ENCODE measurements at regions not wholly inside any gene's neighbourhood (a gene's known extent, or its start where the extent isn't known, plus 50 kb on each side); places are given as distances from the start of the nearest gene placed in this dataset.

- H3K27me3 ChIP-seq (ENCODE audit: control insufficient read depth in 3 of 3, insufficient read depth in 3 of 3, low read length in 3 of 3) = no peaks in the 10 kb centered on the region
- 80 to 93% (median 87%) methylated on average over 8 of the region's 8 CpGs for WGBS, 3 donors
- no peaks in the 10 kb centered on the region for H3K36me3 ChIP-seq (ENCODE audit: control insufficient read depth in 3 of 3, insufficient read depth in 2 of 3, low read depth in 1 of 3, low read length in 3 of 3)
- FAIRE-seq (no peak), DNase-seq (no peak)
- H3K4me3 ChIP-seq (ENCODE audit: low read depth in 1 of 3, low read length in 3 of 3) = no peak overlapping the region
- no peaks in the 10 kb centered on the region for H3K9me3 ChIP-seq (ENCODE audit: control insufficient read depth in 2 of 2, insufficient read depth in 1 of 2, low read depth in 1 of 2, low read length in 1 of 2)
- peaks cover 0 to 19% (median 0%) of the 10 kb centered on the region in 3 donors for H3K4me1 ChIP-seq (ENCODE audit: control insufficient read depth in 3 of 3, insufficient read depth in 2 of 3, low read depth in 1 of 3, low read length in 2 of 3)
- peak overlapping the region in 1 of 3 donors; percentile 30 for H3K27ac ChIP-seq (ENCODE audit: low read depth in 1 of 3, low read length in 2 of 3)
Observed at GRCh38 chr10:78471326-78471722, 437.7 kb downstream of the RPS24 start.

DNA sequence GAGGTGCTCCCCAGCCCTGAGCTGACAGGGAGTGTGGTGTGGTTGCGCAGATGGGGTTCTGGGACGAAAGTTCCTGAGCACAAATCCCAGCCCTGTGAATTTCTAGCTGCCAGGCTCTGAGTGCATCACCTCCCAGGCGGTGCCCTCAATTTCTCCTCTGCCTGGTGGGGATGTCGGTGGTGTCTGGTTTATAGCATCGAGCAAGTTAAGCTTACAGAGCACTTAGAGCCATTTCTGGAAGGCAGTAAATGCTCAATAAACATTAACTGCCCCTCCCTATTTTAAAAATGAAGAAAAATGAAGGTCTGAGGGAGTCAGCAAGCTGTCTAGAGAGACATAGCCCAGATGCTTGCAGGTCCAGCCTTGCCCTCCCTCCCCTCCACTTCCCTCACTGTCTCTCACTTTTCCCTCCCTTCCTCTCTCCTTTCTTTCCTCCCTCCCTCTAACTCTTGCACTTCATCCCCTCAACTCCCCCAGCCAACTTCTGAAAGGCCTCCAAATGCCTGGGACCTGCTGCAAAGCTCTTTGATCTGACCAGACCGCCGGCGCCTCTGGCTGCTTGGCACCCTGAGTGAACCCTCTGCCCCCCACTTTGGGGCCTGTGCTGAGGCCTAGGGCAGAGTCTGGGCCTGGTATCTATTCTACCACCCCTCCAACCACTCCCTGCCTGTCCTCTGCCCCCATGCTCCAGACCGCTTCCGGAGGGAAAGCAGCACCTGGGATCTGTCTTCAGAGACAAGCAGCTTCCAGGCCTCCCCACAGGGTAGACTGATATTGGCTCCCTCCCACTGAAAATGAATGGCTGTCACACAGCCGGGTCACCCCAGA, 438.3 kb downstream of the RPS24 start:
- 34 to 61% (median 56%) methylated on average over 11 of the region's 11 CpGs for WGBS, 3 donors
- Histone ChIP-seq H3K27ac (ENCODE audit: low read depth in 1 of 3, low read length in 2 of 3) (peak overlapping the region in 1 of 3 donors; percentile 76), H3K9me3 (ENCODE audit: control insufficient read depth in 2 of 2, insufficient read depth in 1 of 2, low read depth in 1 of 2, low read length in 1 of 2) (no peaks in the 10 kb centered on the region), H3K27me3 (ENCODE audit: control insufficient read depth in 3 of 3, insufficient read depth in 3 of 3, low read length in 3 of 3) (no peaks in the 10 kb centered on the region), H3K4me1 (ENCODE audit: control insufficient read depth in 3 of 3, insufficient read depth in 2 of 3, low read depth in 1 of 3, low read length in 2 of 3) (peaks cover 0 to 19% (median 0%) of the 10 kb centered on the region in 3 donors), H3K4me3 (ENCODE audit: low read depth in 1 of 3, low read length in 3 of 3) (no peak overlapping the region), H3K36me3 (ENCODE audit: control insufficient read depth in 3 of 3, insufficient read depth in 2 of 3, low read depth in 1 of 3, low read length in 3 of 3) (no peaks in the 10 kb centered on the region)
- FAIRE-seq (no peak), DNase-seq (peak; percentile 4 to 83)

- no peak for DNase-seq
- Histone ChIP-seq H3K9me3 (ENCODE audit: control insufficient read depth in 2 of 2, insufficient read depth in 1 of 2, low read depth in 1 of 2, low read length in 1 of 2) (no peaks in the 10 kb centered on the region), H3K27ac (ENCODE audit: low read depth in 1 of 3, low read length in 2 of 3) (peak overlapping the region in 1 of 3 donors; percentile 76), H3K4me1 (ENCODE audit: control insufficient read depth in 3 of 3, insufficient read depth in 2 of 3, low read depth in 1 of 3, low read length in 2 of 3) (peaks cover 0 to 19% (median 0%) of the 10 kb centered on the region in 3 donors), H3K4me3 (ENCODE audit: low read depth in 1 of 3, low read length in 3 of 3) (no peak overlapping the region), H3K27me3 (ENCODE audit: control insufficient read depth in 3 of 3, insufficient read depth in 3 of 3, low read length in 3 of 3) (no peaks in the 10 kb centered on the region), H3K36me3 (ENCODE audit: control insufficient read depth in 3 of 3, insufficient read depth in 2 of 3, low read depth in 1 of 3, low read length in 3 of 3) (no peaks in the 10 kb centered on the region)
- FAIRE-seq = no peak
- WGBS, 3 donors = 61 to 68% (median 63%) methylated on average over 7 of the region's 7 CpGs
Observed at GRCh38 chr10:78472551-78472890, 438.9 kb downstream of the RPS24 start.

- Histone ChIP-seq H3K4me1 (ENCODE audit: control insufficient read depth in 3 of 3, insufficient read depth in 2 of 3, low read depth in 1 of 3, low read length in 2 of 3) (peaks cover 0 to 19% (median 0%) of the 10 kb centered on the region in 3 donors), H3K9me3 (ENCODE audit: control insufficient read depth in 2 of 2, insufficient read depth in 1 of 2, low read depth in 1 of 2, low read length in 1 of 2) (no peaks in the 10 kb centered on the region), H3K27ac (ENCODE audit: low read depth in 1 of 3, low read length in 2 of 3) (no peak overlapping the region), H3K27me3 (ENCODE audit: control insufficient read depth in 3 of 3, insufficient read depth in 3 of 3, low read length in 3 of 3) (no peaks in the 10 kb centered on the region), H3K36me3 (ENCODE audit: control insufficient read depth in 3 of 3, insufficient read depth in 2 of 3, low read depth in 1 of 3, low read length in 3 of 3) (no peaks in the 10 kb centered on the region), H3K4me3 (ENCODE audit: low read depth in 1 of 3, low read length in 3 of 3) (no peak overlapping the region)
- FAIRE-seq (no peak), DNase-seq (no peak)
- WGBS, 3 donors = 67 to 82% (median 78%) methylated on average over 7 of the region's 7 CpGs
Observed at GRCh38 chr10:78473006-78473405, 439.3 kb downstream of the RPS24 start.

- no peak overlapping the region for H3K4me3 ChIP-seq (ENCODE audit: low read depth in 1 of 3, low read length in 3 of 3)
- H3K27me3 ChIP-seq (ENCODE audit: control insufficient read depth in 3 of 3, insufficient read depth in 3 of 3, low read length in 3 of 3) = no peaks in the 10 kb centered on the region
- DNase-seq (no peak), FAIRE-seq (no peak)
- H3K4me1 ChIP-seq (ENCODE audit: control insufficient read depth in 3 of 3, insufficient read depth in 2 of 3, low read depth in 1 of 3, low read length in 2 of 3) = peaks cover 0 to 19% (median 0%) of the 10 kb centered on the region in 3 donors
- H3K9me3 ChIP-seq (ENCODE audit: control insufficient read depth in 2 of 2, insufficient read depth in 1 of 2, low read depth in 1 of 2, low read length in 1 of 2) = no peaks in the 10 kb centered on the region
- H3K36me3 ChIP-seq (ENCODE audit: control insufficient read depth in 3 of 3, insufficient read depth in 2 of 3, low read depth in 1 of 3, low read length in 3 of 3) = no peaks in the 10 kb centered on the region
- WGBS, 3 donors = 89 to 93% (median 92%) methylated on average over 3 of the region's 3 CpGs
- no peak overlapping the region for H3K27ac ChIP-seq (ENCODE audit: low read depth in 1 of 3, low read length in 2 of 3)
Observed at GRCh38 chr10:78474743-78475142, 441.1 kb downstream of the RPS24 start.

- no peak overlapping the region for H3K27ac ChIP-seq (ENCODE audit: low read depth in 1 of 3, low read length in 2 of 3)
- FAIRE-seq (no peak), DNase-seq (no peak)
- no peak overlapping the region for H3K4me3 ChIP-seq (ENCODE audit: low read depth in 1 of 3, low read length in 3 of 3)
- peaks cover 0 to 19% (median 0%) of the 10 kb centered on the region in 3 donors for H3K4me1 ChIP-seq (ENCODE audit: control insufficient read depth in 3 of 3, insufficient read depth in 2 of 3, low read depth in 1 of 3, low read length in 2 of 3)
- H3K9me3 ChIP-seq (ENCODE audit: control insufficient read depth in 2 of 2, insufficient read depth in 1 of 2, low read depth in 1 of 2, low read length in 1 of 2) = no peaks in the 10 kb centered on the region
- WGBS, 3 donors = 71 to 86% (median 71%) methylated on average over 7 of the region's 7 CpGs
- H3K27me3 ChIP-seq (ENCODE audit: control insufficient read depth in 3 of 3, insufficient read depth in 3 of 3, low read length in 3 of 3) = no peaks in the 10 kb centered on the region
- no peaks in the 10 kb centered on the region for H3K36me3 ChIP-seq (ENCODE audit: control insufficient read depth in 3 of 3, insufficient read depth in 2 of 3, low read depth in 1 of 3, low read length in 3 of 3)
Observed at GRCh38 chr10:78475437-78475836, 441.8 kb downstream of the RPS24 start.

DNA sequence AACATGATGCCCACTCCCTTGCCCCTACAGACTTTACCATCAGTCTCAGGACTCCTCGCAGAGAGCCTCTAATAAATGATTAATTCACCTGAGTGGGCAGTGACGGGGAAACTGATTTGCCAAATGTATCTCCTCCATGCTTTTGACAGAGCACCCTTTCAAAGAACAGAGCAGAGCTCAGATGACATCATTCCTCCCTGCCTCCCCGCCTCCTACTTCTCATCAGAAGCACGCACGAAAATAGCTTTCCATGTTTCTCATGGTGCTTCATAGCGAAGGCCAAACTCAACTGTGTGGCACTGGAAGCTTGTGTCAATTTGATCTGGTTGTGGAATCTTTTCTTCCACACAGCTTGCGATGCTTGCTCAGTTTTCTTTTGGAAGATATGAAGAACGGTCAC, 442.5 kb downstream of the RPS24 start:
- no peak overlapping the region for H3K27ac ChIP-seq (ENCODE audit: low read depth in 1 of 3, low read length in 2 of 3)
- FAIRE-seq (no peak), DNase-seq (no peak)
- H3K36me3 ChIP-seq (ENCODE audit: control insufficient read depth in 3 of 3, insufficient read depth in 2 of 3, low read depth in 1 of 3, low read length in 3 of 3) = no peaks in the 10 kb centered on the region
- peaks cover 0 to 16% (median 0%) of the 10 kb centered on the region in 3 donors for H3K4me1 ChIP-seq (ENCODE audit: control insufficient read depth in 3 of 3, insufficient read depth in 2 of 3, low read depth in 1 of 3, low read length in 2 of 3)
- 88 to 93% (median 92%) methylated on average over 8 of the region's 8 CpGs for WGBS, 3 donors
- H3K4me3 ChIP-seq (ENCODE audit: low read depth in 1 of 3, low read length in 3 of 3) = no peak overlapping the region
- no peaks in the 10 kb centered on the region for H3K27me3 ChIP-seq (ENCODE audit: control insufficient read depth in 3 of 3, insufficient read depth in 3 of 3, low read length in 3 of 3)
- H3K9me3 ChIP-seq (ENCODE audit: control insufficient read depth in 2 of 2, insufficient read depth in 1 of 2, low read depth in 1 of 2, low read length in 1 of 2) = no peaks in the 10 kb centered on the region

DNA sequence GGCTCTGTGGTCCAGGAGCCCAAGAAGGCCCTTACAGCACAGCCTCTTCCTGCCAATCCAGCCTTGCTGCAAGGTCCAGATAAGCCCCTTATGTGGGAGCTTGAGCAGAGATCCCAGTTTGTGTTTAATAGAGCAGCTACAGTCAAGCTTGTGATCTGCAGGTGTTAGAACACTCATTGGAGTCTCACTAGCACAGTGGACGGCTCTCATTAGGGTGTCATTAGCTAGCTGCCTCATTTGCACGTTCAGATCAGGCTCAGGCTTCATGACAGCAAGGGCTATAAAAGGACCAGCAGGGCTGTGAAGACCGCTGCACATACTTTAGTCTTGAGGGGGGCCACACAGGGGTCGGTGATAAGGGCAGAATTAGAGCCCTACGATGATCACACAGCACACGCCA, 443.2 kb downstream of the RPS24 start:
- no peaks in the 10 kb centered on the region for H3K36me3 ChIP-seq (ENCODE audit: control insufficient read depth in 3 of 3, insufficient read depth in 2 of 3, low read depth in 1 of 3, low read length in 3 of 3)
- no peaks in the 10 kb centered on the region for H3K9me3 ChIP-seq (ENCODE audit: control insufficient read depth in 2 of 2, insufficient read depth in 1 of 2, low read depth in 1 of 2, low read length in 1 of 2)
- DNase-seq = no peak
- no peak for FAIRE-seq
- no peak overlapping the region for H3K4me3 ChIP-seq (ENCODE audit: low read depth in 1 of 3, low read length in 3 of 3)
- H3K27ac ChIP-seq (ENCODE audit: low read depth in 1 of 3, low read length in 2 of 3) = no peak overlapping the region
- peaks cover 0 to 9% (median 0%) of the 10 kb centered on the region in 3 donors for H3K4me1 ChIP-seq (ENCODE audit: control insufficient read depth in 3 of 3, insufficient read depth in 2 of 3, low read depth in 1 of 3, low read length in 2 of 3)
- 69 to 79% (median 73%) methylated on average over 6 of the region's 6 CpGs for WGBS, 3 donors
- H3K27me3 ChIP-seq (ENCODE audit: control insufficient read depth in 3 of 3, insufficient read depth in 3 of 3, low read length in 3 of 3) = no peaks in the 10 kb centered on the region

DNA sequence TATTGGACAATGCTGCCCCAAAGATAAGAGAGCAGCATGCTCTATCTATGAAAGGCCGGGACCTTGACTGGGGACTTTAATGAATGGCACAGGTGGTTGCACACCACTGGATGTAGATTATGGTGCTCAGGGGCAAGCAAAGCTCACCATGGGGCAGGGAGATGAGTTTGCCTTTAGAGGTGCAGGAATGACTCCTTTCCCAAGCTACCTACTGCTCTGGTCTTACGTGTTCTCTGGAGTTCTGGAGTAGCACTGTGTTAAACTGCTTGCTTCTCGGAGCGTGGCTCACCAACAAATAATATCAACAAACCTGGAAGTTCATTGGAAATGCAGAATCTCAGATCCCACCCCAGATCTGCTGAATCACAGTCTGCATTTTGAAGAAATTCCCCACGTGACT, 445.3 kb downstream of the RPS24 start:
- Histone ChIP-seq H3K27me3 (ENCODE audit: control insufficient read depth in 3 of 3, insufficient read depth in 3 of 3, low read length in 3 of 3) (no peaks in the 10 kb centered on the region), H3K36me3 (ENCODE audit: control insufficient read depth in 3 of 3, insufficient read depth in 2 of 3, low read depth in 1 of 3, low read length in 3 of 3) (no peaks in the 10 kb centered on the region), H3K4me1 (ENCODE audit: control insufficient read depth in 3 of 3, insufficient read depth in 2 of 3, low read depth in 1 of 3, low read length in 2 of 3) (no peaks in the 10 kb centered on the region), H3K27ac (ENCODE audit: low read depth in 1 of 3, low read length in 2 of 3) (no peak overlapping the region), H3K9me3 (ENCODE audit: control insufficient read depth in 2 of 2, insufficient read depth in 1 of 2, low read depth in 1 of 2, low read length in 1 of 2) (no peaks in the 10 kb centered on the region), H3K4me3 (ENCODE audit: low read depth in 1 of 3, low read length in 3 of 3) (no peak overlapping the region)
- FAIRE-seq (no peak), DNase-seq (no peak)
- 83 to 93% (median 90%) methylated on average over 5 of the region's 5 CpGs for WGBS, 3 donors
